Mesodermal cell (in vitro differentiated cells): ENCODE measurements at regions not wholly inside any gene's neighbourhood (a gene's known extent, or its start where the extent isn't known, plus 50 kb on each side); places are given as distances from the start of the nearest gene placed in this dataset.
"Not testable (repeated sequence)": the region's sequence is repeated elsewhere in the genome, so short reads cannot be mapped to it uniquely, and the experiment has no call there.

ENCODE experiments used
- H3K27ac ChIP-seq: 2 replicates; pipeline ENCODE4 v1.7.0; 2013; ENCODE audit warnings: mild to moderate bottlenecking, low read depth, low read length, moderate library complexity; ENCODE audit not compliant: severe bottlenecking
- H3K36me3 ChIP-seq: 2 replicates; pipeline ENCODE4 v1.7.1; 2013; ENCODE audit warnings: mild to moderate bottlenecking, low read length, moderate library complexity; ENCODE audit not compliant: control insufficient read depth, insufficient read depth
- H3K4me1 ChIP-seq: one replicate; pipeline ENCODE4 v1.7.1; 2013; ENCODE audit warnings: mild to moderate bottlenecking, low read length; ENCODE audit not compliant: insufficient read depth, control insufficient read depth, poor library complexity, severe bottlenecking
- H3K4me3 ChIP-seq: 2 replicates; pipeline ENCODE4 v1.7.0; 2013; ENCODE audit warnings: low read length, control low read depth, mild to moderate bottlenecking; ENCODE audit not compliant: insufficient read depth, poor library complexity, severe bottlenecking; ENCODE audit errors: extremely low read depth
- H3K9me3 ChIP-seq: 2 replicates; pipeline ENCODE4 v1.7.1; 2013; ENCODE audit warnings: mild to moderate bottlenecking, low read length, moderate library complexity; ENCODE audit not compliant: control insufficient read depth
- WGBS, 2 experiments: methylation state at CpG; one replicate each; pipeline ENCODE4 v1.1.5; 2013; ENCODE audit warnings: missing lambda C conversion rate in 2 of 2; ENCODE audit not compliant: insufficient coverage in 2 of 2; 5-methylcytosine and 5-hydroxymethylcytosine counted together

DNA sequence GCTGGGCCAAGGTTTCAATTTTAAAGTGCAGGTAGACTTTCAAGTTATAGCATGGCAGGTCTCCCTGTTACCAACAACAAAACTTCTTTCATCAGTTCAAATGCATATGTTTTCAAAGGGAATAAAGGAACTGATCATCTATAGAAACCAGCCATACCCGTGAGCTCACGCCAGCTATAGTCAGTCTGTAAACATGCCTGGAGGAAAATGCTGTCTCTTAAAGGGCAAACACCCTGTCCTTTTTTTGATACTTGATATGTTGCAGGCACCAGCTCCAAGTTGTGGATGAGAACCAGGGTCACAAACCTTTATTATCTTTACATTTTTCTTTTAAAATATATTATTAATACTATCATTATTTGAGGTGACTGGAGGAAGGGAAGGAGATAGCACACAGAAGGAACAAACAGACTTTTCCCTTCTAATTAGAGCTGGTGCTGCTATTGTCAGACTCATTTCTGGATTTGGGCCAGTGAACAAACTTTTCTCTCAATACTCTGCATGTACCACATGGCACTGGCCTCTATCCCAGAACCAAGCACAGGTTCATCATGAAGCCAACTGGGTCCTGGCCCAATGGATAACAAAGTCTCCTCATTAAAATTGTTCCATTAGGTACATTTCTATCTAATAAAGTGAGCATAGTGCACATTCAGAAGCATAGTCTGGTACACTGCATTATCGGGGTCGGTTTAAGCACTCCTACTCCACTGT, 1102.4 kb downstream of the SORCS3 start:
- Histone ChIP-seq H3K9me3 (no peaks in the 10 kb centered on the region), H3K36me3 (no peaks in the 10 kb centered on the region), H3K4me3 (no peak overlapping the region), H3K4me1 (no peaks in the 10 kb centered on the region), H3K27ac (no peak overlapping the region)
- WGBS, 2 experiments: 46 to 59% methylated on average over 2 of the region's 4 CpGs

GRCh38 chr10:105742923-105743322, 1101.8 kb downstream of the SORCS3 start:
- Histone ChIP-seq H3K4me3 (no peak overlapping the region), H3K4me1 (no peaks in the 10 kb centered on the region), H3K36me3 (no peaks in the 10 kb centered on the region), H3K27ac (no peak overlapping the region), H3K9me3 (no peaks in the 10 kb centered on the region)
- no CpG with 5 or more reads among the region's 1 CpG for WGBS, 2 experiments

- 50% methylated on average over 1 of the region's 1 CpG; no CpG with 5 or more reads in 1 of the 2 experiments for WGBS, 2 experiments
- Histone ChIP-seq H3K4me3 (no peak overlapping the region), H3K9me3 (no peaks in the 10 kb centered on the region), H3K36me3 (no peaks in the 10 kb centered on the region), H3K27ac (no peak overlapping the region), H3K4me1 (no peaks in the 10 kb centered on the region)
Measured at GRCh38 chr10:105742184-105742583, 1101.1 kb downstream of the SORCS3 start.

- Histone ChIP-seq H3K27ac (no peak overlapping the region), H3K4me1 (no peaks in the 10 kb centered on the region), H3K9me3 (no peaks in the 10 kb centered on the region), H3K4me3 (no peak overlapping the region), H3K36me3 (no peaks in the 10 kb centered on the region)
- WGBS, 2 experiments: 83 to 100% methylated on average over 1 of the region's 2 CpGs
Measured at GRCh38 chr10:105734479-105734878, 1093.4 kb downstream of the SORCS3 start.

DNA sequence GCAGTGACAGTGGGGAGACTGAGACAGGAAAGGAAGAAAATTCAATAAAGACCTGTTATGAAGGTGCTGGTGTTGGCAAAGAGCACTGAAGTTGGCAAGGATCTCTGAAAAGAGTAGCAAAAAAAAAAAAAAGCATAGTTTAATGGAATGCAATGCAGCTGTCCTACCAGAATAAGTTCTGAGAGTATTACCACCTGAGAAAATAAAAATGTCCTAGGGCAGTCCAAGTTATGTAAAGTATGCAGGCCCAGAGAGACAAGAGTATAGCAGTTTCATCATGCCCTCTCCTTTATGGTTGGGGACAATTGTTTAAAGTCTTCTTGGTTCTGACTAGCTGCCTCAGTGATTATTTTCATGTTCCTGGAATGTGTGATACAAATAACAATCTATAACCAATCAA, 1092.8 kb downstream of the SORCS3 start:
- Histone ChIP-seq H3K36me3 (no peaks in the 10 kb centered on the region), H3K27ac (no peak overlapping the region), H3K4me3 (no peak overlapping the region), H3K4me1 (no peaks in the 10 kb centered on the region), H3K9me3 (no peaks in the 10 kb centered on the region)

DNA sequence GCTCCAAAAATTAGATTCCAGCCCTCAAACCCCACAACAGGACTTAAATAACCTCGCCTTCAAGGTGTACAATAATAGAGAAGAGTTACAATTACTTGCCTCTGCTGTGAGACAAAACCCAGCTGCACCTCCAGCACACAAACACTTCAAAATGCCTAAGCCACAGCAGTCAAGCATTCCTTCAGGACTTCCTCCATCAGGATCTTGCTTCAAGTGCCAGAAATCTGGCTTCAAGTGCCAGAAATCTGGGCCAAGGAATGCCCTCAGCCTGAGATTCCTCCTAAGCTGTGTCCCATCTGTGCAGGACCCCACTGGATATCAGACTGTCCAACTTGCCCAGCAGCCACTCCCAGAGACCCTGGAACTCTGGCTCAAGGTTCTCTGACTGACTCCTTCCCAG, 1088.3 kb downstream of the SORCS3 start:
- Histone ChIP-seq H3K27ac (no peak overlapping the region), H3K4me3 (no peak overlapping the region), H3K9me3 (no peaks in the 10 kb centered on the region), H3K36me3 (no peaks in the 10 kb centered on the region), H3K4me1 (no peaks in the 10 kb centered on the region)
- WGBS, 2 experiments: no CpG with 5 or more reads among the region's 1 CpG

- H3K4me3 ChIP-seq, H3K36me3 ChIP-seq, H3K4me1 ChIP-seq, H3K9me3 ChIP-seq, H3K27ac ChIP-seq: not testable (repeated sequence)
- 64 to 100% methylated on average over 1 to 2 of the region's 2 CpGs for WGBS, 2 experiments
Measured at GRCh38 chr10:105727586-105727985, 1086.5 kb downstream of the SORCS3 start.

GRCh38 chr10:105727131-105727530, 1086.0 kb downstream of the SORCS3 start:
- Histone ChIP-seq H3K27ac (no peak overlapping the region), H3K4me3 (no peak overlapping the region), H3K36me3 (no peaks in the 10 kb centered on the region), H3K9me3 (no peaks in the 10 kb centered on the region), H3K4me1 (no peaks in the 10 kb centered on the region)
- 67% methylated on average over 1 of the region's 2 CpGs; no CpG with 5 or more reads in 1 of the 2 experiments for WGBS, 2 experiments

- Histone ChIP-seq H3K36me3 (no peaks in the 10 kb centered on the region), H3K4me3 (no peak overlapping the region), H3K9me3 (no peaks in the 10 kb centered on the region), H3K27ac (no peak overlapping the region), H3K4me1 (no peaks in the 10 kb centered on the region)
- 80 to 86% methylated on average over 1 to 2 of the region's 3 CpGs for WGBS, 2 experiments
Measured at GRCh38 chr10:105726149-105726548, 1085.1 kb downstream of the SORCS3 start.

DNA sequence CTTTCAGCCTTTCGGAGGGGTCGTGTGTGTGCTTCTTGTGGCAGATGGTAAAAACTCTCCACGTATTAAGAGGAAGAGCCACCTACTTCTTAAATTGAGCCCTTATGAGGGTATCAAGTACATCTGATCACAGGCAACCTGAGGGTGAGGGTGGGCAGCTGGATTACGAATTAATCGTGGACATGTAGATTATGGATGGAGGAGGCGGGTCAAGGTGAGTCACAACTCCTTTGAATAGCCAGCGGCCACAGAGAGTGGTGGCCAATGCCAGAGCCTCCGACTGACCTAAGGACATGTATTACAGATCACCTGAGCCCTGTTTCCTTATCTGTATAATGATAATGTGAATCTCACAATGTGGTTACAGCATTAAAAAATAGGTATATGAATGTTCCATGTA, 1083.9 kb downstream of the SORCS3 start:
- H3K4me3 ChIP-seq: no peak overlapping the region
- no peaks in the 10 kb centered on the region for H3K9me3 ChIP-seq
- H3K36me3 ChIP-seq: no peaks in the 10 kb centered on the region
- 89 to 96% methylated on average over 6 to 8 of the region's 8 CpGs for WGBS, 2 experiments
- H3K4me1 ChIP-seq: no peaks in the 10 kb centered on the region
- no peak overlapping the region for H3K27ac ChIP-seq

GRCh38 chr10:105718207-105718995, 1077.3 kb downstream of the SORCS3 start:
- H3K27ac ChIP-seq: no peak overlapping the region
- WGBS, 2 experiments: 92 to 95% methylated on average over 2 to 3 of the region's 3 CpGs
- no peaks in the 10 kb centered on the region for H3K9me3 ChIP-seq
- H3K4me3 ChIP-seq: no peak overlapping the region
- no peaks in the 10 kb centered on the region for H3K36me3 ChIP-seq
- no peaks in the 10 kb centered on the region for H3K4me1 ChIP-seq
